Liver (tissue), 8 donors: ENCODE measurements at regions not wholly inside any gene's neighbourhood (a gene's known extent, or its start where the extent isn't known, plus 50 kb on each side); places are given as distances from the start of the nearest gene placed in this dataset.

ENCODE experiments used
- DNase-seq: peaks from one replicate; pipeline ENCODE4 v3.0.0-alpha.2; 2017; ENCODE audit warnings: low spot score
- H3K27ac ChIP-seq, 2 donors: one replicate each; pipeline ENCODE4 v1.7.0; 2013; ENCODE audit warnings: inconsistent platforms in 2 of 2, low read length in 2 of 2, control low read depth in 1 of 2, low read depth in 1 of 2, mild to moderate bottlenecking in 1 of 2
- H3K27me3 ChIP-seq, 4 donors: one replicate each; pipeline versions ENCODE4 v1.6.1 to v1.7.0; 2013; ENCODE audit warnings: low read length in 3 of 4, inconsistent platforms in 1 of 4, mild to moderate bottlenecking in 1 of 4, moderate library complexity in 1 of 4; ENCODE audit not compliant: control insufficient read depth in 4 of 4, insufficient read depth in 4 of 4
- H3K36me3 ChIP-seq, 4 donors: one replicate each; pipeline versions ENCODE4 v1.6.1 to v1.7.0; 2013; ENCODE audit warnings: low read length in 3 of 4, mild to moderate bottlenecking in 3 of 4, low read depth in 1 of 4, moderate library complexity in 1 of 4; ENCODE audit not compliant: control insufficient read depth in 4 of 4, insufficient read depth in 3 of 4
- H3K4me1 ChIP-seq, 4 donors: one replicate each; pipeline versions ENCODE4 v1.6.1 to v1.7.0; 2013; ENCODE audit warnings: low read length in 3 of 4, mild to moderate bottlenecking in 3 of 4, moderate library complexity in 1 of 4; ENCODE audit not compliant: control insufficient read depth in 4 of 4, insufficient read depth in 4 of 4
- H3K4me3 ChIP-seq, 3 donors: one replicate each; pipeline versions ENCODE4 v1.6.1 to v1.7.0; 2013; ENCODE audit warnings: low read length in 3 of 3, control low read depth in 1 of 3, low read depth in 1 of 3, mild to moderate bottlenecking in 1 of 3
- H3K9ac ChIP-seq, 2 donors: one replicate each; pipeline ENCODE4 v1.7.0; 2013; ENCODE audit warnings: low read length in 2 of 2, mild to moderate bottlenecking in 2 of 2, moderate library complexity in 2 of 2, control low read depth in 1 of 2, low read depth in 1 of 2
- H3K9me3 ChIP-seq, 4 donors: one replicate each; pipeline versions ENCODE4 v1.6.1 to v1.7.0; 2013; ENCODE audit warnings: low read length in 3 of 4; ENCODE audit not compliant: control insufficient read depth in 4 of 4
- CTCF ChIP-seq: fragments of 150-350 bp; IDR thresholded peaks from 2 replicates; pipeline ENCODE4 v1.5.1; 2017; ENCODE audit warnings: improper control_type of control experiment, low read depth, low read length; ENCODE audit not compliant: missing input control
- EGR1 ChIP-seq, 2 donors: IDR thresholded peaks; 2 replicates each; pipeline ENCODE4 v1.6.1; 2016 to 2018; ENCODE audit warnings: antibody characterized with exemption in 2 of 2, low read depth in 2 of 2
- FOXA1 ChIP-seq: IDR thresholded peaks from 2 replicates; pipeline ENCODE4 v1.6.1; 2016; ENCODE audit warnings: antibody characterized with exemption
- FOXA2 ChIP-seq: IDR thresholded peaks from 2 replicates; pipeline ENCODE4 v1.6.1; 2016; ENCODE audit warnings: antibody characterized with exemption
- HNF4A ChIP-seq, 2 donors: conservative IDR thresholded peaks; 2 replicates each; pipeline ENCODE4 v1.6.1; 2016; ENCODE audit warnings: antibody characterized with exemption in 2 of 2, mild to moderate bottlenecking in 2 of 2
- HNF4G ChIP-seq: IDR thresholded peaks from 2 replicates; pipeline ENCODE4 v1.6.1; 2016; ENCODE audit warnings: antibody characterized with exemption
- MAX ChIP-seq: IDR thresholded peaks from 2 replicates; pipeline ENCODE4 v1.6.1; 2016; ENCODE audit warnings: antibody characterized with exemption
- RAD21 ChIP-seq, 2 donors: IDR thresholded peaks; 2 replicates each; pipeline ENCODE4 v1.6.1; 2016; ENCODE audit warnings: antibody characterized with exemption in 2 of 2, mild to moderate bottlenecking in 2 of 2
- SP1 ChIP-seq: IDR thresholded peaks from 2 replicates; pipeline ENCODE4 v1.6.1; 2018; ENCODE audit warnings: antibody characterized with exemption, mild to moderate bottlenecking
- TAF1 ChIP-seq: conservative IDR thresholded peaks from 2 replicates; pipeline ENCODE4 v1.6.1; 2016; ENCODE audit warnings: antibody characterized with exemption, mild to moderate bottlenecking
- YY1 ChIP-seq: IDR thresholded peaks from 2 replicates; pipeline ENCODE4 v1.6.1; 2016; ENCODE audit warnings: antibody characterized with exemption, mild to moderate bottlenecking
- WGBS: extraction: QIAGEN DNeasy Blood & Tissue Kit; methylation state at CpG from one replicate; pipeline ENCODE4 v1.1.7; 2013; 5-methylcytosine and 5-hydroxymethylcytosine counted together
- donor health status: healthy.
- donor health status: healthy.
- donor health status: healthy.
- donor health status: healthy.
- donor health status: healthy.

DNA sequence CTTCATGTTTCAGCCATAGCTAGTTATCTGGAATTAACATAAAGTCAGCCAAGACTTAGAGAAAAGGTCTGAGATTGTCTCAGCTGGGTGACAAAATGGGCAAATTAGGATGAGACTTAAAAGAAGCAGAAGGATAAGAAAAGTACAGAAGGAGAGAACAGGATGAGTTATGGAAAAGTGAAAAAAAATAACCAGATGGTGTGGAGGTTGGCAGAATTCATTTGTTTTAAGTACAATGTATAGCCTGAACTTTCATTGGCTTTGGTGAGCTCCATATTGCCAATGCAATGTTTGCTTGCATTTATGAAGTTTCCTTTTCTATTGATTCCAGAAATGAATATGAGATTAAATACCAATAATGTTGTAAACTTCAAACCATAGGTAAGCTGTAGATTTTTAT is 447.2 kb upstream of the DPH6 start:
- Histone ChIP-seq H3K27me3 (no peaks in the 10 kb centered on the region), H3K36me3 (no peaks in the 10 kb centered on the region), H3K9ac (no peak overlapping the region), H3K4me1 (no peaks in the 10 kb centered on the region), H3K9me3 (no peaks in the 10 kb centered on the region), H3K4me3 (no peak overlapping the region), H3K27ac (no peak overlapping the region)
- TF ChIP-seq EGR1 (IDR thresholded peaks at IDR 0.05; ENCODE audit: low read depth in 2 of 2) (no peak), YY1 (no peak), FOXA1 (no peak), HNF4A (conservative IDR thresholded peaks at IDR 0.05) (no peak), SP1 (no peak), MAX (no peak)
- DNase-seq, result no peak

DNA sequence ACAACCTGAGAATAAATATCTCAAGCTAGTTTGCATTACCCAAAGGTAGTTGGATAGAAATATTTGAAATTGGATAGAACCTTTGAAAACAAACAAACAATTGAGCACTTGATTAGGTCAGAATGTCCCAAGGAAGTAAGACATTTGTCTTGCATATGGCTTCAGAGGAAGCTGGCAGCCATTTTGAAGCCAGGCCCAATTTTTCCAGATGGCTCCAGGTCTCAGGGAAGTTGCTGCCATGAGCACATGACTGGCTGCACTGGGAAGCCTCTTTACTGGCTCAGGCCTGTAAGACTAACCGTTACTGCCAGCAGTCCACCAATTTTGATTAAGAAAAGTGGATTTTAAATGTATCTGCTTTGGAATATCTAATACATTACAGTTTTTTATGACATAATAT is 448.9 kb upstream of the DPH6 start:
- Histone ChIP-seq H3K9me3 (no peaks in the 10 kb centered on the region), H3K36me3 (no peaks in the 10 kb centered on the region), H3K4me3 (no peak overlapping the region), H3K4me1 (no peaks in the 10 kb centered on the region), H3K27ac (no peak overlapping the region), H3K27me3 (no peaks in the 10 kb centered on the region), H3K9ac (no peak overlapping the region)
- 93% methylated on average over 1 of the region's 1 CpG for WGBS
- TF ChIP-seq RAD21 (IDR thresholded peaks at IDR 0.05) (no peak), FOXA1 (no peak), TAF1 (no peak), FOXA2 (no peak), YY1 (no peak)
- DNase-seq, result no peak

DNA sequence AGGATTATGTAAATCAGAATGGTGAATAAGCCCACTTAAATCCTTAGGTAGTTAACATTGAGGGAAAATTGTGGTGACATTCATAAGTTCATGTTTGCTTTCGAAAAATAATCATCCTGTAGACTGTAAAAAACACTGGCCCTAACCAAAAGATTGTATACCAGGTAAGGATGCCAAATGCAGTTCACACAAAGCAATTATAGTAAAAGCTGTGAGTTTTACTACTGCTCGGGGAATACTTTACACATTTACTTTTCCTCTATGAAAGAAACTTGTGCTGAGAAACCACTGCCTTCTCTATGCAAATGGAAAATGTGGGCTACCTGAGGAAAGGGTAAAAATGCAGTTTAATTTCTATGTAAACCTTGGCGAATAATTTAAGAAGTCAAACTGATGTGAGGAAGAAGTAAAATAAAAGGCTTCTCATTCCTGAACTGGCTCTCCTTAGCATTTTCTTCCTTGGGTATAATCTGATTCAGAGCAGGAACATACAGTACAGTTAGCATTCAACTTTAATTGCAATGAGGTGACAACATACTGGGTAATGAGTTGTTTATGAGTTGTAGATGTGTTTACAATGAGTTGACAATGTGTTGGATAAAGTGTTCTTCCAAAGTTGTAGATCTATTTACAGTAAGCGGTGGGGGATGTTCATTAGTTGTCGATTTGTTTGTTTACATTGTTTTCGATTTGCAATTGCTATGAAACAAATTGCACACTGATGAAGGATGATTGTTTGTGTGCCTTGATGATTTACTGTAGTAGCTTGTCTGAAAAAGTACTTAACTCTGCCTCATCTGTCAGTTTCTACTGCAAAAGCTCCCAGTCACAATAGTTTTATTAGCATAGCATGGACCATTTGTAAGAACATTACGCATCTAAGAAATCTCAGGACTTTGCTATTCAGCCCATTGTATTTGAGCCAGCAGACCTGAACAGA is 453.0 kb upstream of the DPH6 start:
- 80% methylated on average over 7 of the region's 7 CpGs for WGBS
- no peak for DNase-seq
- TF ChIP-seq RAD21 (IDR thresholded peaks at IDR 0.05), result no peak
- TF ChIP-seq CTCF, result no peak
- TF ChIP-seq YY1, result no peak
- TF ChIP-seq TAF1, result no peak
- TF ChIP-seq HNF4G, result no peak
- TF ChIP-seq EGR1 (IDR thresholded peaks at IDR 0.05; ENCODE audit: low read depth in 2 of 2), result no peak

More for the DNA sequence above, 453.0 kb upstream of the DPH6 start:
- Histone ChIP-seq H3K9me3 (no peaks in the 10 kb centered on the region), H3K4me1 (no peaks in the 10 kb centered on the region), H3K36me3 (no peaks in the 10 kb centered on the region), H3K9ac (no peak overlapping the region), H3K4me3 (no peak overlapping the region), H3K27me3 (no peaks in the 10 kb centered on the region), H3K27ac (no peak overlapping the region)
